Uterus (tissue), 2 donors: ENCODE measurements at regions not wholly inside any gene's neighbourhood (a gene's known extent, or its start where the extent isn't known, plus 50 kb on each side); places are given as distances from the start of the nearest gene placed in this dataset.

ENCODE experiments used
- POLR2A ChIP-seq, 2 donors: fragments of 450-650 bp; IDR thresholded peaks; one replicate each; pipeline ENCODE4 v1.6.1; 2016; ENCODE audit warnings: antibody characterized with exemption in 2 of 2, mild to moderate bottlenecking in 1 of 2, moderate library complexity in 1 of 2
- TF ChIP-seq, protein P1 (sequence below), 4 experiments: fragments of 200-600 bp in 2 of 4; fragments of 450-650 bp in 2 of 4; sonication (generic) in 2 of 4; IDR thresholded peaks; one replicate each; pipeline ENCODE4 v1.5.1; 2016 to 2019; ENCODE audit warnings: antibody characterized with exemption in 4 of 4, mild to moderate bottlenecking in 2 of 4, moderate library complexity in 1 of 4

DNA sequence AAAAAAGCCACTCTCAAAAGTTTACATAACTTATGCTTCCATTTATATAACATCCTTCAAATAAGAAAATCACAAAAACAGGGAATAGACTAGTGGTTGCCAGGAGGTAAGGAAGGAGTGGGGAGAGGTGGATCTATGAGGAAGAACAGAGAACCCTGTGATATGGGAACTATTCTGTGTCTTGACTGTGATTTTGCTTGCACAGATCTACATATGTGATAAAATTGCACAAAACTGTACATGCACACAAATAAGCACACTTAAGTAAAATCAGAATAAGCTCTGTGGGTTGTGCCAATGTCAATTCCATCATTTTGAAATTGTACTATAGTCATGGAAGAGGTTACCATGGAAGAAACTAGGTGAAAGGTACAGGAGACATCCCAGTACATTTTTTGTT lies 121.6 kb upstream of the SGCG start:
- TF ChIP-seq, protein P1, sequence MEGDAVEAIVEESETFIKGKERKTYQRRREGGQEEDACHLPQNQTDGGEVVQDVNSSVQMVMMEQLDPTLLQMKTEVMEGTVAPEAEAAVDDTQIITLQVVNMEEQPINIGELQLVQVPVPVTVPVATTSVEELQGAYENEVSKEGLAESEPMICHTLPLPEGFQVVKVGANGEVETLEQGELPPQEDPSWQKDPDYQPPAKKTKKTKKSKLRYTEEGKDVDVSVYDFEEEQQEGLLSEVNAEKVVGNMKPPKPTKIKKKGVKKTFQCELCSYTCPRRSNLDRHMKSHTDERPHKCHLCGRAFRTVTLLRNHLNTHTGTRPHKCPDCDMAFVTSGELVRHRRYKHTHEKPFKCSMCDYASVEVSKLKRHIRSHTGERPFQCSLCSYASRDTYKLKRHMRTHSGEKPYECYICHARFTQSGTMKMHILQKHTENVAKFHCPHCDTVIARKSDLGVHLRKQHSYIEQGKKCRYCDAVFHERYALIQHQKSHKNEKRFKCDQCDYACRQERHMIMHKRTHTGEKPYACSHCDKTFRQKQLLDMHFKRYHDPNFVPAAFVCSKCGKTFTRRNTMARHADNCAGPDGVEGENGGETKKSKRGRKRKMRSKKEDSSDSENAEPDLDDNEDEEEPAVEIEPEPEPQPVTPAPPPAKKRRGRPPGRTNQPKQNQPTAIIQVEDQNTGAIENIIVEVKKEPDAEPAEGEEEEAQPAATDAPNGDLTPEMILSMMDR (IDR thresholded peaks at IDR 0.05): no peak
- TF ChIP-seq POLR2A (IDR thresholded peaks at IDR 0.05): no peak
